Endothelial cell of umbilical vein (primary cell): ENCODE measurements at regions not wholly inside any gene's neighbourhood (a gene's known extent, or its start where the extent isn't known, plus 50 kb on each side); places are given as distances from the start of the nearest gene placed in this dataset.

Experiments
- BruUV-seq: library from RNA; stranded (reverse); fragments of 400-500 nt; replicated peaks from 2 replicates; lab custom pipeline; 2021; lab: Mats Ljungman, UMichigan
- CTCF ChIA-PET: fragments of 300-600, 350-600 bp; sonication (Branson Sonifier 250); formaldehyde crosslinking; loops from one replicate; lab custom pipeline; 2021; ENCODE audit warnings: antibody characterized with exemption, inconsistent platforms; lab: Charles Lee
- POLR2A ChIA-PET: fragments of 300-600, 350-600 bp; sonication (Branson Sonifier 250); formaldehyde crosslinking; loops from one replicate; lab custom pipeline; 2021; ENCODE audit warnings: antibody characterized with exemption, inconsistent platforms; lab: Charles Lee
- DNase-seq: peaks from one replicate; pipeline ENCODE4 v3.0.0-alpha.2; 2011; ENCODE audit warnings: low read depth, low spot score
- FAIRE-seq: peaks from 2 replicates; lab custom pipeline; 2011; peaks lifted over from hg19 to GRCh38; lab: Jason Lieb, UNC
- H2AFZ ChIP-seq: 2 replicates; pipeline ENCODE4 v1.6.0; 2012; ENCODE audit warnings: low read depth, low read length, control low read depth, inconsistent platforms
- H3K27ac ChIP-seq: 2 replicates; pipeline ENCODE4 v1.5.1; 2011; ENCODE audit warnings: low read depth, mild to moderate bottlenecking, control low read depth, low read length, moderate library complexity; ENCODE audit not compliant: insufficient read depth
- H3K27me3 ChIP-seq, 2 experiments: 2 replicates each; pipeline versions ENCODE4 v1.6.0 to v1.6.1; 2011; ENCODE audit warnings: low read length in 2 of 2, mixed read lengths in 1 of 2; ENCODE audit not compliant: control insufficient read depth in 2 of 2, insufficient read depth in 2 of 2
- H3K36me3 ChIP-seq, 2 experiments: 2 replicates in 1 of 2; 3 replicates in 1 of 2; pipeline ENCODE4 v1.5.1; 2011; ENCODE audit warnings: low read length in 2 of 2, mild to moderate bottlenecking in 1 of 2, moderate library complexity in 1 of 2; ENCODE audit not compliant: control insufficient read depth in 2 of 2, insufficient read depth in 2 of 2; ENCODE audit errors: extremely low read depth in 1 of 2
- H3K4me1 ChIP-seq: 3 replicates; pipeline ENCODE4 v1.5.1; 2011; ENCODE audit warnings: mild to moderate bottlenecking, low read length; ENCODE audit not compliant: control insufficient read depth, insufficient read depth; ENCODE audit errors: extremely low read depth
- H3K4me2 ChIP-seq: 2 replicates; pipeline ENCODE4 v1.6.1; 2011; ENCODE audit warnings: low read length, control low read depth, mixed read lengths; ENCODE audit not compliant: insufficient read depth
- H3K4me3 ChIP-seq, 3 experiments: fragments of 200-600 bp in 1 of 3; sonication (generic), shearing (Covaris generic) in 1 of 3; replicated peaks in 1 of 3; 2 replicates each; pipeline ENCODE4 v1.5.1; 2011 to 2016; ENCODE audit warnings: control low read depth in 3 of 3, low read length in 3 of 3, mild to moderate bottlenecking in 2 of 3, inconsistent platforms in 1 of 3, low read depth in 1 of 3, moderate library complexity in 1 of 3; ENCODE audit not compliant: insufficient read depth in 1 of 3
- H3K79me2 ChIP-seq: 2 replicates; pipeline ENCODE4 v1.6.0; 2012; ENCODE audit warnings: low read length, inconsistent platforms; ENCODE audit not compliant: control insufficient read depth, insufficient read depth
- H3K9ac ChIP-seq: replicated peaks from 2 replicates; pipeline ENCODE3; 2011; ENCODE audit warnings: low read length, control low read depth; ENCODE audit not compliant: insufficient read depth; ENCODE audit errors: extremely low read depth
- H3K9me1 ChIP-seq: replicated peaks from 3 replicates; pipeline ENCODE4 v1.6.0; 2011; ENCODE audit warnings: mild to moderate bottlenecking, low read length; ENCODE audit not compliant: control insufficient read depth, insufficient read depth; ENCODE audit errors: extremely low read depth
- H3K9me3 ChIP-seq: replicated peaks from 2 replicates; pipeline ENCODE4 v1.5.1; 2012; ENCODE audit warnings: low read length, inconsistent platforms; ENCODE audit not compliant: control insufficient read depth, insufficient read depth
- H4K20me1 ChIP-seq: replicated peaks from 2 replicates; pipeline ENCODE3; 2011; ENCODE audit warnings: mild to moderate bottlenecking, low read length; ENCODE audit not compliant: control insufficient read depth, insufficient read depth; ENCODE audit errors: extremely low read depth
- EZH2 ChIP-seq: IDR thresholded peaks from 2 replicates; pipeline ENCODE4 v1.6.1; 2012; ENCODE audit warnings: borderline replicate concordance, low read depth, mild to moderate bottlenecking, moderate library complexity, low read length, inconsistent platforms; ENCODE audit not compliant: severe bottlenecking
- FOS ChIP-seq: IDR thresholded peaks from 2 replicates; pipeline ENCODE4 v1.6.1; 2011; ENCODE audit warnings: mild to moderate bottlenecking, low read length, moderate library complexity, borderline replicate concordance; ENCODE audit not compliant: insufficient read depth
- GATA2 ChIP-seq: IDR thresholded peaks from 2 replicates; pipeline ENCODE4 v1.7.0; 2011; ENCODE audit warnings: low read depth, mild to moderate bottlenecking, moderate library complexity, mixed read lengths, low read length; ENCODE audit not compliant: insufficient read length, insufficient read depth
- JUN ChIP-seq: IDR thresholded peaks from 2 replicates; pipeline ENCODE4 v1.6.1; 2011; ENCODE audit warnings: borderline replicate concordance, low read depth; ENCODE audit not compliant: insufficient read length, insufficient read depth
- MYC ChIP-seq: IDR thresholded peaks from one replicate; pipeline ENCODE4 v1.6.1; 2011; ENCODE audit warnings: mild to moderate bottlenecking, low read depth, low read length
- POLR2A ChIP-seq: IDR thresholded peaks from 2 replicates; pipeline ENCODE4 v1.6.1; 2012; ENCODE audit warnings: low read depth, mild to moderate bottlenecking, control low read depth, low read length
- POLR2AphosphoS5 ChIP-seq: IDR thresholded peaks from 2 replicates; pipeline ENCODE4 v1.6.1; 2012; ENCODE audit warnings: low read depth, mild to moderate bottlenecking, control low read depth, low read length, moderate library complexity; ENCODE audit not compliant: insufficient read depth
- dilution Hi-C: fragments of 300-500 bp; cut with MboI; formaldehyde crosslinking; loops from one replicate; pipeline ENCODE4 v1.15.0; 2019; ENCODE audit warnings: low sequenced_read_pairs; ENCODE audit not compliant: extremely low pct_ligation_motif_present
- intact Hi-C: fragments of 100-400 bp; cut with micrococcal nuclease; formaldehyde crosslinking; loops from one replicate; pipeline ENCODE4 v1.10.0; 2022
- TF ChIP-seq, protein P1 (sequence below), 2 donors: IDR thresholded peaks; 1 replicate in 1 of 2; 2 replicates in 1 of 2; pipeline ENCODE4 v1.5.1; 2011; ENCODE audit warnings: low read length in 2 of 2, mild to moderate bottlenecking in 2 of 2, moderate library complexity in 2 of 2, control low read depth in 1 of 2, inconsistent platforms in 1 of 2, low read depth in 1 of 2; ENCODE audit not compliant: insufficient read depth in 1 of 2; ENCODE audit errors: extremely low read depth in 1 of 2
- TF ChIP-seq, protein P2 (sequence below): IDR thresholded peaks from 2 replicates; pipeline ENCODE4 v1.6.1; 2011; ENCODE audit not compliant: insufficient read depth, insufficient read length

DNA sequence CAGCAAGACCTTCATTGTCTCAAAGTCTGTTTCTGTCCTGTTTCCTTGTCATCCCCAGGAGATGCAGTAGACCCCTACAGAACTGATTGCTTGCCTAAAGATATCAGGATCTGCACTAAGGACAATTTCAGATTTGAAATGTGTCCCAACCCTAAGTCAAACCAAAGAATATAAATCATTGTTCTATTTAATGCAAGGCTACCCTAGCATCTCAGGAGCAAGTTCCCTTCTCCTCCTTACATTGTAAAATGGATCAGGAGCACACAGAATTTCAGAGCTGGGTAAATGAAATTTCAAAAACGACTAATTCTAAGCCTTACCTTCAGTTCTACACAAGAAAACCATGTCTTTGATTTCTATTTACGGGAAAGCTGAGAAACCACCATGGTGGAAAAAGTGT is 360.9 kb upstream of the KCNH8 start:
- Histone ChIP-seq H3K27me3 (no peaks in the 10 kb centered on the region), H2AFZ (no peak overlapping the region), H3K27ac (no peak overlapping the region), H3K9me3 (no peaks in the 10 kb centered on the region), H3K9me1 (no peaks in the 10 kb centered on the region), H3K79me2 (no peaks in the 10 kb centered on the region), H3K9ac (no peak overlapping the region), H3K4me2 (no peak overlapping the region), H3K4me3 (no peak overlapping the region), H3K4me1 (no peaks in the 10 kb centered on the region), H4K20me1 (no peaks in the 10 kb centered on the region), H3K36me3 (no peaks in the 10 kb centered on the region)
- intact Hi-C loops = no loop called here
- ChIA-PET POLR2A (no interaction called here), CTCF (no interaction called here)
- FAIRE-seq (no peak), DNase-seq (no peak)
- TF ChIP-seq POLR2AphosphoS5 = no peak
- no peak for TF ChIP-seq FOS
- no peak for TF ChIP-seq JUN
- TF ChIP-seq EZH2 = no peak
- TF ChIP-seq POLR2A = no peak
- no peak for TF ChIP-seq MYC
- TF ChIP-seq GATA2 = no peak
- TF ChIP-seq, protein P1, sequence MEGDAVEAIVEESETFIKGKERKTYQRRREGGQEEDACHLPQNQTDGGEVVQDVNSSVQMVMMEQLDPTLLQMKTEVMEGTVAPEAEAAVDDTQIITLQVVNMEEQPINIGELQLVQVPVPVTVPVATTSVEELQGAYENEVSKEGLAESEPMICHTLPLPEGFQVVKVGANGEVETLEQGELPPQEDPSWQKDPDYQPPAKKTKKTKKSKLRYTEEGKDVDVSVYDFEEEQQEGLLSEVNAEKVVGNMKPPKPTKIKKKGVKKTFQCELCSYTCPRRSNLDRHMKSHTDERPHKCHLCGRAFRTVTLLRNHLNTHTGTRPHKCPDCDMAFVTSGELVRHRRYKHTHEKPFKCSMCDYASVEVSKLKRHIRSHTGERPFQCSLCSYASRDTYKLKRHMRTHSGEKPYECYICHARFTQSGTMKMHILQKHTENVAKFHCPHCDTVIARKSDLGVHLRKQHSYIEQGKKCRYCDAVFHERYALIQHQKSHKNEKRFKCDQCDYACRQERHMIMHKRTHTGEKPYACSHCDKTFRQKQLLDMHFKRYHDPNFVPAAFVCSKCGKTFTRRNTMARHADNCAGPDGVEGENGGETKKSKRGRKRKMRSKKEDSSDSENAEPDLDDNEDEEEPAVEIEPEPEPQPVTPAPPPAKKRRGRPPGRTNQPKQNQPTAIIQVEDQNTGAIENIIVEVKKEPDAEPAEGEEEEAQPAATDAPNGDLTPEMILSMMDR (IDR thresholded peaks at IDR 0.05; ENCODE audit: extremely low read depth in 1 of 2, insufficient read depth in 1 of 2, low read depth in 1 of 2, low read length in 2 of 2) = no peak
- TF ChIP-seq, protein P2, sequence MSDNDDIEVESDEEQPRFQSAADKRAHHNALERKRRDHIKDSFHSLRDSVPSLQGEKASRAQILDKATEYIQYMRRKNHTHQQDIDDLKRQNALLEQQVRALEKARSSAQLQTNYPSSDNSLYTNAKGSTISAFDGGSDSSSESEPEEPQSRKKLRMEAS = no peak
- BruUV-seq = no TSS peak
- dilution Hi-C loops = no loop called here
